Cardiac fibroblast (primary cell): ENCODE measurements at regions not wholly inside any gene's neighbourhood (a gene's known extent, or its start where the extent isn't known, plus 50 kb on each side); places are given as distances from the start of the nearest gene placed in this dataset.

Source experiments
- DNase-seq, 2 donors: peaks; one replicate each; pipeline versions ENCODE4 v3.0.0 to v3.0.0-alpha.2; 2010; ENCODE audit warnings: low read depth in 2 of 2
- H3K4me3 ChIP-seq, 2 donors: replicated peaks in 1 of 2; 1 replicate in 1 of 2; 2 replicates in 1 of 2; pipeline ENCODE4 v1.5.1; 2011; ENCODE audit warnings: low read depth in 2 of 2, low read length in 2 of 2, mild to moderate bottlenecking in 2 of 2, moderate library complexity in 1 of 2
- TF ChIP-seq, protein P1 (sequence below): IDR thresholded peaks from one replicate; pipeline ENCODE4 v1.5.1; 2011; ENCODE audit warnings: low read depth, mild to moderate bottlenecking, low read length, inconsistent platforms

- TF ChIP-seq, protein P1, sequence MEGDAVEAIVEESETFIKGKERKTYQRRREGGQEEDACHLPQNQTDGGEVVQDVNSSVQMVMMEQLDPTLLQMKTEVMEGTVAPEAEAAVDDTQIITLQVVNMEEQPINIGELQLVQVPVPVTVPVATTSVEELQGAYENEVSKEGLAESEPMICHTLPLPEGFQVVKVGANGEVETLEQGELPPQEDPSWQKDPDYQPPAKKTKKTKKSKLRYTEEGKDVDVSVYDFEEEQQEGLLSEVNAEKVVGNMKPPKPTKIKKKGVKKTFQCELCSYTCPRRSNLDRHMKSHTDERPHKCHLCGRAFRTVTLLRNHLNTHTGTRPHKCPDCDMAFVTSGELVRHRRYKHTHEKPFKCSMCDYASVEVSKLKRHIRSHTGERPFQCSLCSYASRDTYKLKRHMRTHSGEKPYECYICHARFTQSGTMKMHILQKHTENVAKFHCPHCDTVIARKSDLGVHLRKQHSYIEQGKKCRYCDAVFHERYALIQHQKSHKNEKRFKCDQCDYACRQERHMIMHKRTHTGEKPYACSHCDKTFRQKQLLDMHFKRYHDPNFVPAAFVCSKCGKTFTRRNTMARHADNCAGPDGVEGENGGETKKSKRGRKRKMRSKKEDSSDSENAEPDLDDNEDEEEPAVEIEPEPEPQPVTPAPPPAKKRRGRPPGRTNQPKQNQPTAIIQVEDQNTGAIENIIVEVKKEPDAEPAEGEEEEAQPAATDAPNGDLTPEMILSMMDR: no peak
- H3K4me3 ChIP-seq: no peak overlapping the region
- no peak for DNase-seq
Observed at GRCh38 chr12:118590406-118591150, 214.2 kb downstream of the SUDS3 start.

- no peak overlapping the region for H3K4me3 ChIP-seq
- TF ChIP-seq, protein P1: no peak
- no peak for DNase-seq
Observed at GRCh38 chr12:118603610-118604361, 227.4 kb downstream of the SUDS3 start.

- DNase-seq: no peak
- H3K4me3 ChIP-seq: no peak overlapping the region
- TF ChIP-seq, protein P1: no peak
Observed at GRCh38 chr12:118606690-118607089, 230.3 kb downstream of the SUDS3 start.

- no peak overlapping the region for H3K4me3 ChIP-seq
- no peak for DNase-seq
- TF ChIP-seq, protein P1: no peak
Observed at GRCh38 chr12:118607831-118608230, 231.5 kb downstream of the SUDS3 start.

- DNase-seq: no peak
- no peak overlapping the region for H3K4me3 ChIP-seq
- TF ChIP-seq, protein P1: no peak
Observed at GRCh38 chr12:118608770-118609344, 232.5 kb downstream of the SUDS3 start.

GRCh38 chr12:118611295-118611694 is 234.9 kb downstream of the SUDS3 start:
- no peak overlapping the region for H3K4me3 ChIP-seq
- DNase-seq: no peak
- TF ChIP-seq, protein P1: no peak
